ENCODE measurements at regions not wholly inside any gene's neighbourhood (a gene's known extent, or its start where the extent isn't known, plus 50 kb on each side); places are given as distances from the start of the nearest gene placed in this dataset.

DNA sequence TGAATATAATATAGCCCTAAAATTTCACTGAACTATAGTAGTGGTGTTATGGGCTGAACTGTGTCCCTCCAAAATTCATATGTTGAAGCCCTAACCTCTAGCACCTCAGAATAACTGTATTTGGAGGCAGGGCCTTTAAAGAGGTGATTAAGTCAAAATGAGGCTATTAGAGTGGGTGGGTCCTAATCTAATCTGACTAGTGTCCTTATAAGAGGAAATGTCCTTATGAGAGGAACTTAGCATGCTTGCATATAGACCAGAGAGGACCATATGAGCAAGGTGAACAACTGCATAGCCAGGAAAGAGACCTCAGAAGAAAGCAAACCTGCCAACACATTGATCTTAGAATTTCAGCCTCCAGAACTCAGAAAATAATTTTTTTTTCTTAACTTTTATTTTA is 238.4 kb downstream of the ZEB2 start:
- Histone ChIP-seq H2BK12ac (ENCODE audit: insufficient read length, low read depth, low read length) (no peak overlapping the region), H3T11ph (ENCODE audit: low read length) (no peak overlapping the region), H2AFZ (ENCODE audit: low read length) (no peak overlapping the region), H3K79me1 (ENCODE audit: insufficient read depth, low read depth, low read length, poor library complexity, severe bottlenecking) (no peaks in the 10 kb centered on the region), H3K4me2 (ENCODE audit: insufficient read depth, insufficient read length, low read length) (no peak overlapping the region), H4K8ac (replicated peaks; ENCODE audit: insufficient read length, low read depth, low read length) (no peak overlapping the region), H3K23ac (ENCODE audit: insufficient read length, low read depth, low read length) (no peak overlapping the region), H2AK5ac (ENCODE audit: insufficient read length, low read length) (no peak overlapping the region), H2BK15ac (ENCODE audit: low read depth, low read length) (no peak overlapping the region), H2BK5ac (ENCODE audit: insufficient read length, low read length) (no peak overlapping the region), H3K18ac (ENCODE audit: insufficient read length, low read depth, low read length) (no peak overlapping the region), H3K79me2 (ENCODE audit: insufficient read depth, low read length) (no peaks in the 10 kb centered on the region; the same call in 1 of the 2 replicates), H3K9ac (ENCODE audit: extremely low read depth, insufficient read length, low read length) (no peak overlapping the region), H4K5ac (ENCODE audit: insufficient read length, low read depth, low read length) (no peak overlapping the region), H3K23me2 (ENCODE audit: insufficient read length, low read depth, low read length, poor library complexity, severe bottlenecking) (no peaks in the 10 kb centered on the region), H2BK20ac (ENCODE audit: low read depth, low read length, poor library complexity, severe bottlenecking) (no peak overlapping the region), H3K27ac (ENCODE audit: insufficient read length, low read depth, low read length) (no peak overlapping the region), H3K4ac (ENCODE audit: low read depth, low read length) (no peak overlapping the region), H3K56ac (ENCODE audit: insufficient read length, low read depth, low read length) (no peak overlapping the region), H3K4me1 (ENCODE audit: insufficient read depth, low read length) (peaks cover 3% of the 10 kb centered on the region; the same call in 1 of the 2 replicates), H4K20me1 (ENCODE audit: control insufficient read depth, insufficient read depth, insufficient read length) (no peaks in the 10 kb centered on the region), H2BK120ac (ENCODE audit: low read depth, low read length, poor library complexity, severe bottlenecking) (no peak overlapping the region), H4K91ac (ENCODE audit: insufficient read length, low read depth, low read length) (no peak overlapping the region), H3K9me3 (ENCODE audit: control insufficient read depth, low read depth, low read length) (no peaks in the 10 kb centered on the region), H3K27me3 (ENCODE audit: insufficient read depth, low read length) (no peaks in the 10 kb centered on the region), H3K14ac (ENCODE audit: insufficient read depth, low read length) (no peak overlapping the region)
- DNase-seq, result no peak
- TF ChIP-seq, protein P1, sequence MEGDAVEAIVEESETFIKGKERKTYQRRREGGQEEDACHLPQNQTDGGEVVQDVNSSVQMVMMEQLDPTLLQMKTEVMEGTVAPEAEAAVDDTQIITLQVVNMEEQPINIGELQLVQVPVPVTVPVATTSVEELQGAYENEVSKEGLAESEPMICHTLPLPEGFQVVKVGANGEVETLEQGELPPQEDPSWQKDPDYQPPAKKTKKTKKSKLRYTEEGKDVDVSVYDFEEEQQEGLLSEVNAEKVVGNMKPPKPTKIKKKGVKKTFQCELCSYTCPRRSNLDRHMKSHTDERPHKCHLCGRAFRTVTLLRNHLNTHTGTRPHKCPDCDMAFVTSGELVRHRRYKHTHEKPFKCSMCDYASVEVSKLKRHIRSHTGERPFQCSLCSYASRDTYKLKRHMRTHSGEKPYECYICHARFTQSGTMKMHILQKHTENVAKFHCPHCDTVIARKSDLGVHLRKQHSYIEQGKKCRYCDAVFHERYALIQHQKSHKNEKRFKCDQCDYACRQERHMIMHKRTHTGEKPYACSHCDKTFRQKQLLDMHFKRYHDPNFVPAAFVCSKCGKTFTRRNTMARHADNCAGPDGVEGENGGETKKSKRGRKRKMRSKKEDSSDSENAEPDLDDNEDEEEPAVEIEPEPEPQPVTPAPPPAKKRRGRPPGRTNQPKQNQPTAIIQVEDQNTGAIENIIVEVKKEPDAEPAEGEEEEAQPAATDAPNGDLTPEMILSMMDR (conservative IDR thresholded peaks at IDR 0.05), result no peak
- Mint-ChIP-seq H3K4me1 (peaks cover 20 to 25% of the 10 kb centered on the region in 2 experiments), H3K27ac (peak overlapping the region in 1 of 3 experiments; percentile 51; a peak in 1 of 7 replicates), H3K4me3 (no peak overlapping the region), H3K36me3 (ENCODE audit: insufficient read depth in 1 of 3, low read depth in 3 of 3) (no peaks in the 10 kb centered on the region), H3K9me3 (no peaks in the 10 kb centered on the region), H3K27me3 (ENCODE audit: low read depth) (no peaks in the 10 kb centered on the region)

Measured in H9 (cell line).